ENCODE measurements at regions not wholly inside any gene's neighbourhood (a gene's known extent, or its start where the extent isn't known, plus 50 kb on each side); places are given as distances from the start of the nearest gene placed in this dataset.

GRCh38 chr16:50466170-50466569, 82.0 kb upstream of the NKD1 start:
- no peak overlapping the region for H3K23ac ChIP-seq (ENCODE audit: insufficient read length, low read depth, low read length)
- no peak overlapping the region for H3K27ac ChIP-seq (ENCODE audit: insufficient read length, low read depth, low read length)
- no peak for TF ChIP-seq CTCF (conservative IDR thresholded peaks at IDR 0.05)
- no peak overlapping the region for H3K4me2 ChIP-seq (ENCODE audit: insufficient read depth, insufficient read length, low read length)
- no peaks in the 10 kb centered on the region for H3K9me3 ChIP-seq (ENCODE audit: control insufficient read depth, low read depth, low read length)
- no peaks in the 10 kb centered on the region for H3K79me2 ChIP-seq (ENCODE audit: insufficient read depth, low read length)
- H3K27me3 ChIP-seq (ENCODE audit: insufficient read depth, low read length), result peaks cover 8% of the 10 kb centered on the region; the same call in 1 of the 2 replicates
- peaks cover 21% of the 10 kb centered on the region; the same call in 1 of the 2 replicates for H3K4me1 ChIP-seq (ENCODE audit: insufficient read depth, low read length)
- H3K14ac ChIP-seq (ENCODE audit: insufficient read depth, low read length), result no peak overlapping the region
- H3K4me1 Mint-ChIP-seq, result peaks cover 45 to 55% of the 10 kb centered on the region in 2 experiments
- H2BK15ac ChIP-seq (ENCODE audit: low read depth, low read length), result no peak overlapping the region
- no peak overlapping the region for H3K4ac ChIP-seq (ENCODE audit: low read depth, low read length)
- no peak overlapping the region for H2AFZ ChIP-seq (ENCODE audit: low read length)
- H3T11ph ChIP-seq (ENCODE audit: low read length), result no peak overlapping the region
- no peak overlapping the region for H3K4me3 Mint-ChIP-seq
- no peaks in the 10 kb centered on the region for H3K79me1 ChIP-seq (ENCODE audit: insufficient read depth, low read depth, low read length, poor library complexity, severe bottlenecking)
- H4K91ac ChIP-seq (ENCODE audit: insufficient read length, low read depth, low read length), result no peak overlapping the region
- no peak overlapping the region for H4K8ac ChIP-seq (replicated peaks; ENCODE audit: insufficient read length, low read depth, low read length)
- H3K56ac ChIP-seq (ENCODE audit: insufficient read length, low read depth, low read length), result no peak overlapping the region
- H3K18ac ChIP-seq (ENCODE audit: insufficient read length, low read depth, low read length), result no peak overlapping the region
- H2BK20ac ChIP-seq (ENCODE audit: low read depth, low read length, poor library complexity, severe bottlenecking), result no peak overlapping the region
- H2AK5ac ChIP-seq (ENCODE audit: insufficient read length, low read length), result no peak overlapping the region
- H3K23me2 ChIP-seq (ENCODE audit: insufficient read length, low read depth, low read length, poor library complexity, severe bottlenecking), result no peaks in the 10 kb centered on the region
- no peaks in the 10 kb centered on the region for H4K20me1 ChIP-seq (ENCODE audit: control insufficient read depth, insufficient read depth, insufficient read length)
- H4K5ac ChIP-seq (ENCODE audit: insufficient read length, low read depth, low read length), result no peak overlapping the region
- no CpG with 5 or more reads among the region's 2 CpGs for WGBS (ENCODE audit: extremely low coverage, insufficient read length, low lambda C conversion rate)
- H3K36me3 Mint-ChIP-seq (ENCODE audit: insufficient read depth in 1 of 3, low read depth in 3 of 3), result no peaks in the 10 kb centered on the region; a peak in 1 of 7 replicates
- no peak overlapping the region for H2BK12ac ChIP-seq (ENCODE audit: insufficient read length, low read depth, low read length)
- H3K27ac Mint-ChIP-seq, result no peak overlapping the region; a peak in 1 of 7 replicates
- no peak overlapping the region for H2BK120ac ChIP-seq (ENCODE audit: low read depth, low read length, poor library complexity, severe bottlenecking)
- H3K9me3 Mint-ChIP-seq, result no peaks in the 10 kb centered on the region; a peak in 2 of 5 replicates
- H2BK5ac ChIP-seq (ENCODE audit: insufficient read length, low read length), result no peak overlapping the region
- peaks cover 89% of the 10 kb centered on the region for H3K27me3 Mint-ChIP-seq (ENCODE audit: low read depth)
- H3K9ac ChIP-seq (ENCODE audit: extremely low read depth, insufficient read length, low read length), result no peak overlapping the region
- DNase-seq, result no peak

Measured in H9 (cell line).